HG03280 (cell line): ENCODE measurements at regions not wholly inside any gene's neighbourhood (a gene's known extent, or its start where the extent isn't known, plus 50 kb on each side); places are given as distances from the start of the nearest gene placed in this dataset.
"Not testable (repeated sequence)": the region's sequence is repeated elsewhere in the genome, so short reads cannot be mapped to it uniquely, and the experiment has no call there.

Experiments
- ATAC-seq: cut with Tn5 transposase; IDR thresholded peaks from one replicate; pipeline ENCODE4 v1.9.1; 2021; ENCODE audit warnings: mild to moderate bottlenecking, moderate library complexity; ENCODE audit not compliant: unreplicated experiment

- no peak for ATAC-seq
These were observed 79.7 kb upstream of the CCND2 start for GRCh38 chr12:4193821-4194220.

- ATAC-seq: no peak
These were observed 81.9 kb upstream of the CCND2 start for GRCh38 chr12:4191642-4192041.

- no peak for ATAC-seq
These were observed 82.4 kb upstream of the CCND2 start for GRCh38 chr12:4191149-4191548.

- ATAC-seq: no peak
These were observed 83.0 kb upstream of the CCND2 start for GRCh38 chr12:4190366-4191063.

- no peak for ATAC-seq
These were observed 83.8 kb upstream of the CCND2 start for GRCh38 chr12:4189721-4190120.

GRCh38 chr12:4187916-4188315 is 85.6 kb upstream of the CCND2 start:
- ATAC-seq: no peak

- ATAC-seq: not testable (repeated sequence)
These were observed 86.2 kb upstream of the CCND2 start for GRCh38 chr12:4187315-4187714.

GRCh38 chr12:4178424-4179170 is 95.0 kb upstream of the CCND2 start:
- ATAC-seq: no peak

- ATAC-seq: no peak
These were observed 96.3 kb upstream of the CCND2 start for GRCh38 chr12:4177262-4177661.

- ATAC-seq: no peak
These were observed 97.4 kb upstream of the CCND2 start for GRCh38 chr12:4176168-4176567.

GRCh38 chr12:4174417-4174816 is 99.1 kb upstream of the CCND2 start:
- ATAC-seq: no peak

GRCh38 chr12:4172999-4173398 is 100.6 kb upstream of the CCND2 start:
- no peak for ATAC-seq

- no peak for ATAC-seq
These were observed 101.8 kb upstream of the CCND2 start for GRCh38 chr12:4171742-4172141.

GRCh38 chr12:4169959-4170358 is 103.6 kb upstream of the CCND2 start:
- ATAC-seq: no peak

- no peak for ATAC-seq
These were observed 104.0 kb upstream of the CCND2 start for GRCh38 chr12:4169531-4169930.

GRCh38 chr12:4168036-4168435 is 105.5 kb upstream of the CCND2 start:
- no peak for ATAC-seq

GRCh38 chr12:4164559-4165558 is 108.7 kb upstream of the CCND2 start:
- peak; percentile 68 for ATAC-seq

- no peak for ATAC-seq
These were observed 109.4 kb upstream of the CCND2 start for GRCh38 chr12:4164188-4164558.

- ATAC-seq: no peak
These were observed 111.8 kb upstream of the CCND2 start for GRCh38 chr12:4161718-4162117.

GRCh38 chr12:4160314-4161040 is 113.1 kb upstream of the CCND2 start:
- ATAC-seq: no peak

GRCh38 chr12:4159851-4160250 is 113.7 kb upstream of the CCND2 start:
- no peak for ATAC-seq
